OCI-LY7 (cell line): ENCODE measurements at regions not wholly inside any gene's neighbourhood (a gene's known extent, or its start where the extent isn't known, plus 50 kb on each side); places are given as distances from the start of the nearest gene placed in this dataset.
"Not testable (repeated sequence)": the region's sequence is repeated elsewhere in the genome, so short reads cannot be mapped to it uniquely, and the experiment has no call there.

Experiments
- EZH2phosphoT487 ChIP-seq: fragments of 200-600 bp; sonication (generic); IDR thresholded peaks from 2 replicates; pipeline ENCODE4 v1.6.1; 2018; ENCODE audit warnings: low read depth, borderline replicate concordance, mild to moderate bottlenecking, mixed run types, antibody characterized with exemption, low read length, moderate library complexity, mixed read lengths
- TF ChIP-seq, protein P1 (sequence below): fragments of 200-600 bp; sonication (generic); conservative IDR thresholded peaks from 2 replicates; pipeline ENCODE4 v1.5.1; 2014; ENCODE audit warnings: mild to moderate bottlenecking, antibody characterized with exemption, low read length, moderate library complexity, mixed read lengths

DNA sequence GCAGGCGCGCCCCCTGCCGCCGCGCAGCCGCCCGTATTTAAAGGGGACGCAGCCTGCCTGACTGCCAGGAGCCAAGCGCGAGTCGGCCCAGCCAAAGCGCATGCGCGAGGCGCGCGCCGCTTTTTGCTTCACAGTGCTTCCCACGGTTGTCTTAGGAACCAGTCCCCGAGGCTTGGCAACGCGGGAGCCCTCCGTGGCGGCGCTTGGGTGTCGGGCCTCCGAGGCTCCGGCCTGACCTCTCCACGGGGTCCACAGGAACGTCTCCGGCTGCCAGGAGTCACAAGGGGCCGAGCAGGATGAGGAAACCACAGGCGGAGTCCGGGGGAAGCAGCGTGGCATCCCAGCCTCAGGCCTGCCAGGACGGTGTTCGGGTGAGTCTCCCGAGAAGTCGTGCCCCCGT is 706.7 kb downstream of the KCNJ18 start:
- TF ChIP-seq, protein P1, sequence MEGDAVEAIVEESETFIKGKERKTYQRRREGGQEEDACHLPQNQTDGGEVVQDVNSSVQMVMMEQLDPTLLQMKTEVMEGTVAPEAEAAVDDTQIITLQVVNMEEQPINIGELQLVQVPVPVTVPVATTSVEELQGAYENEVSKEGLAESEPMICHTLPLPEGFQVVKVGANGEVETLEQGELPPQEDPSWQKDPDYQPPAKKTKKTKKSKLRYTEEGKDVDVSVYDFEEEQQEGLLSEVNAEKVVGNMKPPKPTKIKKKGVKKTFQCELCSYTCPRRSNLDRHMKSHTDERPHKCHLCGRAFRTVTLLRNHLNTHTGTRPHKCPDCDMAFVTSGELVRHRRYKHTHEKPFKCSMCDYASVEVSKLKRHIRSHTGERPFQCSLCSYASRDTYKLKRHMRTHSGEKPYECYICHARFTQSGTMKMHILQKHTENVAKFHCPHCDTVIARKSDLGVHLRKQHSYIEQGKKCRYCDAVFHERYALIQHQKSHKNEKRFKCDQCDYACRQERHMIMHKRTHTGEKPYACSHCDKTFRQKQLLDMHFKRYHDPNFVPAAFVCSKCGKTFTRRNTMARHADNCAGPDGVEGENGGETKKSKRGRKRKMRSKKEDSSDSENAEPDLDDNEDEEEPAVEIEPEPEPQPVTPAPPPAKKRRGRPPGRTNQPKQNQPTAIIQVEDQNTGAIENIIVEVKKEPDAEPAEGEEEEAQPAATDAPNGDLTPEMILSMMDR, result not testable (repeated sequence)
- TF ChIP-seq EZH2phosphoT487, result not testable (repeated sequence)
